Hematopoietic multipotent progenitor cell treated with erythropoietin and hydrocortisone succinate and interleukin-3 and kit ligand, for 4 days (in vitro differentiated cells): ENCODE measurements at regions not wholly inside any gene's neighbourhood (a gene's known extent, or its start where the extent isn't known, plus 50 kb on each side); places are given as distances from the start of the nearest gene placed in this dataset.
"Not testable (repeated sequence)": the region's sequence is repeated elsewhere in the genome, so short reads cannot be mapped to it uniquely, and the experiment has no call there.

Experiments used
- DNase-seq: peaks from one replicate; pipeline ENCODE4 v3.0.0-alpha.2; 2015

DNA sequence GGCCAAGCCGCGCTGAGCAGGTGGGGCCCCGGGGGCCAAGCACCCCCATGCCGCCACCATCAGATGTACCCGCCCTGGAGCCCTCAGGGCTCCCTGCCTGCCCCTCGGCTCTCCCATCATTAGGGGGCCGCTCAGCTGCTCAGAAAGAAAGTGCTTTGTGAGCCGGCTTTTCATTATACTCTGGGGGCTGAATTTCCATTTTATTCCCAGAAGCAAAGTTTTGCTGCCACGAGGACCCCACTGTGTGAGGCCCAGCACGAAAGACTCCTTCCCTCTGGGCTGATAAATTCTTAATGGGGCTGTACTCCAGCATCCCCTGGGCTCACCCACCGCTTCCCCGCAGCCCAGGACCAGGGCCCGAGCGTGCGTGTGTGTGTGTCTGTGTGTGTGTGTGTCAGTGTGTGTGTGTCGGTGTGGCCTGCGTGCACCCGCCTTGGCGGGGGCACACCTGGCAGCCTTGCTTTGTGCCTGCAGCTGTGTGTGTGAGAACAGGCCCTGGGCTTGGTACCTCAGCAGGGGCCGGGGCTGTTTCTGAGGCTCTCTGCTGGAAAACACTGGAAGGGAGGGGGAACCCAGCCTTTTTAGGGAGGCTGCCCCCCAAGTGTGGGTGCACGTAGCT, 103.0 kb upstream of the GSE1 start:
- no peak for DNase-seq

DNA sequence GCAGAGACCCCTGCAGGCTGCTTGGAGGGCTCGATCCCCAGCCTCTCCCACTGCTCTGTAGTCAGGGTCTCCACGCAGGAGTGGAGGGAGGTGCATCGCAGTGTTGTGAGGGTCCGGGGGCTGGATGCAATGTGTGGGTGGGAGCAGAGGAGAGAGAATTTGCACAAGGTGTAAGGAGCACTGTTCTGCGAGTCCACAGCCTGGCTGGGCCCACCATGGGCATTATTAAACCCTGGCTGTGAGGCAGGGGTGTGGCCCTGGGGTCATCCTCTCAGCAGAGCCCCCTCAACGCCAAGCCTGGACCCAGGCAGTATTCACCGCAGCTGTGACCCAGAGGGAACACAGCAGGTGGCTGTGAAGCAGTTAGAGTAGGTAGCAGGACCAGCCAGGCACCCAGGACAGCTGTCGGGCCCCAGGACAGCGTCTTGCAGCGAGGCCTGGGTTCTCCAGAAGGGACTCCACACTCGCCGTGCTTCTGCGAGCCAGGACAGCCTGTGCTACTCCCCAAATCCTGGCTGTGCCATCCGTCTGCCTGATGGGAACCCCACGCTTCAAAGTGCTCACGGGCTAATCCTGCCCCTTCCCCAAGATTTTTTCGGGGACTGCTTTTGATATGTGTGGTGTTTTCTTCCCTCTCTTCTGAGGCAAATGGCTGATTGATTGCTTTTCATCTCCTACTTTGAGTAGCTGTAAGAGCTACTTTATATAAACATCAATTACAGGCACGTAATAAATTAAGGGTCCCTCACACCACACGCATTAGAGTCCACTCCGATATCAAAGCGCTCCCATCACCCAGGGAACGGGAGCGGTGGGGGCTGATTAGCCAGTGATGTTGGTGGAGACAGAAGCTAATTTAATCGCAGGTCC, 100.9 kb upstream of the GSE1 start:
- DNase-seq: no peak

DNA sequence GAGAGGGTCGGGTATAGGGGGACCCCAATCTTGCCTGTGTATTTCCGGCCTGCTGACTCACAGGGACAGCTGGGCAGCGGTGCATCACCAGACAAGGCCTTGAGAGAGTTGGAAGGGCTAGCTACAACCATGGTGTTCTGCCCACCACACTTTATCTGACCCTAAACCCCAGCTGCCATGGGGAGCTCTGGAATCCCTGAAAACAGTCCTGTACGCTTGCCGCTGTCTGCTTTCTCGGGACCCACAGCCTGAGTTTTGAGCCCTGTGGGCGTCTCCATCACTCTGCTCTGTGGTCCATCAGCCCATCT, 100.4 kb upstream of the GSE1 start:
- no peak for DNase-seq

DNA sequence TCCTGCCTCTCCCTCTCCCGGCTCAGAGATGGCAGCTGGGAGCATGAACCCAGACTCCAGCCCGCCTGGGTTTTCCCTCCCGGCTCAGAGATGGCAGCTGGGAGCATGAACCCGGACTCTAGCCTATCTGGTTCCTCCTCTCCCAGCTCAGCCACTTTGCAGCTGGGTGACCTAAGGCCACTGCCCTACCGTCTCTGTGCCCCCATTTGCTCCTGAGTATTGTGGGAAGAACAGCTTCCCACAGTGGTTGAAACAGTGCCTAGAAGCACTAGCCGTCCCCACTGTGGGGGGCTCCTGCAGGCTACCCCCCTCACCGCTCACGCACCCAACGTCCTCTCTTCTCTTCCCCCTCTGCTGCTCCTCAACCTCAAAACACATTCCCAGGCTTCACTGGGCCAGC, 99.9 kb upstream of the GSE1 start:
- DNase-seq: no peak

DNA sequence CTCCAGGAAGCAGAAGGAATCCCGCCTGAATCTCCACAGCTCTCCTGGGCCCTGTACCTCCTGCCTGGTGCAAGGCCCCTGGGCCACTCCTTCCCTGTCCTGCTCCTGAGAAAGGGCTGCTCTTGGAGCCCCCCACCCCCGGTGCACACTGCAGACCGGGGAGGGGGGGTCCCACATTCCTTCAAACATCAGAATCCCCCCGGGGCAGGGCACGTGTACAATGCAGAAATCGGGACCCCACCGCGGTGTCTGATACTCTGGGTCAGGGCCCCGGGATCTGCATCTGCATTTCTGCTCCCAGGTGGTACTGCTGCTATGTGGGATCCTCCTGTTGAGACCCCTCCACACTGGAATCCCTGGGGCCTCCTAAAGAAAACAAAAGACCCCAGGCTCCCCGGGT, 99.5 kb upstream of the GSE1 start:
- no peak for DNase-seq

DNA sequence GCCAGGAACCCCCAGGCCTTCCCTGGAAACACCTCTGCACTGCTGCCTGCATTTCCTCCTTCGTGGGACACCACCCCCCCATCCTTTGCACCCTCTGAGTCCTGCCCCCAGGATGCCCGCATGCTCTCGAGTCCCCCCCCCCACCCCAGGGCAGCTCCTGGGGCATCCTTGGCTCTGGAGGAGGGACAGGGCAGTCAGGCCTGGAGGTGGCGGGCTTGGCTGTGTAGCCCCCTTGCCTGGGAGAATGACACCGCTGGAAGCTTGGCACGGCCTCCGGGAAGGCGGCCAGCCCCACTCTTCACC, 98.9 kb upstream of the GSE1 start:
- DNase-seq: no peak

DNA sequence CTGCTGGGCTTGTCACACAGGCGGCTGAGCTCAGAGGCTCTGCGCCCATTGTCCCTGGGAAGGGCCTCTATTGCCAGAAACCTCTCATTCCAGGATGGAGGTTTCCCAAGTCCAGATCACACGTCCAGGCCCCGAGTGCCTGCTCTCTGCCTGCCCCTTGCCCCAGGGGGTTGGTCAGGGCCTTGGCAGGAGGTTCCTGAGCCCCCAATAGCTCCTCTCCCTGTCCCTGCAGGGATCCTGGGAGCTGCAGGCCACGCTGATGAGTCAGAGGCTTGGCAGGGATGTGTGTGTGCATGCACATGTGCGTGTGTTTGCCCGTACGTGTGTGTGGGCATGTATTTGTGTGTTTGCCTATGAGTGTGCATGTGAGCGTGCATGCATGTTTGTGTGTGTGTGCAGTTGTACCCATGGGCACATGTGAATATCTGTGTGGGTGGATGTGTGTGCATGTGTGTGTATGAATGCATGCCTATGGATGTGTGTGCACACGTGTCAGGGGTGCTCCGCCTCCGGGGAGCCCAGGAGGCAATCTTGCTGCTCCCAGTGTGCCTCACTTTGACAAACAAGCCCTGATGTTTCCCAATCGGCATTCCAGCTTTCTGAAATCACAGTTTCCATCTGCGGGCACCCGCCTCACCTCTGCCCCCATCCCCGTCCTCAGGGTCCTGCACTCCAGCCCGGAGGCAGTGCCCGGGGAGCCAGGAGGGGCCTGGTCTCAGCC, 98.4 kb upstream of the GSE1 start:
- DNase-seq: no peak

DNA sequence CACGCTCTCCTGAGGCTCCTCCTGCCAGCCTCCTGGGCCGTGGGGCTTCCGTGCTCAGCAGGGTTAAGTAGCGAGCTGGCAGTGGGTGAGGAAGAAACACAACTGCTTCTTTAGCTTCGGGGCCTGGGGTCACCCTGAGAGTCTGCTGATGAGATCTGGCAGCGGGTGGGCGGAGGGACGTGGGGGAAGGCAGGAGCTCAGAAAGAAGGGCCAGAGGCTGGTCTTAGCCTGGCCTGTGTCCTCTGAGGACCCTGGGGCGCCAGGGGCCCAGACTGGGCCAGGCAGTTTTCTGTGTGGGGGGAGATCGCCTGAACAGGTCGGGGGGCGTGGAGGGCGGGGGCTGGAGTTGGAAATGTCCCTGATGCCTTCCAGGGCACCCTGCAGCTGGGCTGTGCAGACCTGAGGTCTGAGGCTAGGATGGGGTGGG, 97.8 kb upstream of the GSE1 start:
- no peak for DNase-seq

DNA sequence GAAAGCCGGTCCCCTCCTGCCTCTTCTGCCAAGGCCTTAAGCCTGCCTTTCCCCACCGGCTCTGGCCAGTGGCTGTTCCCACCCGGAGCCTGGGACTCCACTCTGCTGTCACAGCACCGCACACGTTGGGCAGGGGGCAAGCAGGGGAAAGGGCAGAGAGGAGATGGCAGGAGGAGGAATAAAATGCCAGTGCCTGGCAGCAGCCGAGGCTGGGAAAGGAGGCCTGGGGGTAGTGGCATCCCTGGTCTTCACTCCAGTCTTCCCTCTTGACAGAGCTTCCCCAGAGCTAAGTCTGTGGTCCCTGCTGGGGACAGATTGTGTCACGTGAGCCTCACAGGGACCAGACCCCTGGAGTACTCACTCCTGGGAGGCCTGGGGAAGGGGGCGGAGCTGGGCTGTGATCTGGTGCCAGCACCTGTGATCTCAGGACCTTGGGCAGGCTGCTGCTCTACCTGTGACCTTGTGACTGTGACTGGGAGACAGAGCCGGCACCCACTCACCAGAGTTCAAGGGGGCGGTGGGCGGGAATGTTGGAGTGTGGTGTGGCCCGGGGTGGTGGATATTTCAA, 97.2 kb upstream of the GSE1 start:
- no peak for DNase-seq

DNA sequence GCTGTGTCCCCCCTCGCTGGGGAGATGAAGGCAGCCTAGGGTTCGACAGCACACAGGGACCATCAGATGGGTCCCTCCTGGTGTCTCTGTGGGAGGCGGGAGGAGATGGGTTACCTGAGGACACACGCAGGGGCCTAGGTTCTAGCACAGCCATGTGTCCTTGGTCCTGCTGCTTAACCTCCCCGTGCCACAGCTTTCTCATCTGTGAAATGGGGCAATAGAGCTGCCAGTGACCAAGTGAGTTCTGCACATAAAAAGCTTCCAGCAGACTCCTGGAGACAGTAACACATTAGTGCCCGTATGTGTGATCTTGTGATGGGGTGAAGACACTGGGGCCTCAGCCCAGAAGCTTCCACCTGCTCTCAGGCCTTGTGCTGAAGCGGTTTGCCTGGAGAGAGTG, 96.0 kb upstream of the GSE1 start:
- no peak for DNase-seq

DNA sequence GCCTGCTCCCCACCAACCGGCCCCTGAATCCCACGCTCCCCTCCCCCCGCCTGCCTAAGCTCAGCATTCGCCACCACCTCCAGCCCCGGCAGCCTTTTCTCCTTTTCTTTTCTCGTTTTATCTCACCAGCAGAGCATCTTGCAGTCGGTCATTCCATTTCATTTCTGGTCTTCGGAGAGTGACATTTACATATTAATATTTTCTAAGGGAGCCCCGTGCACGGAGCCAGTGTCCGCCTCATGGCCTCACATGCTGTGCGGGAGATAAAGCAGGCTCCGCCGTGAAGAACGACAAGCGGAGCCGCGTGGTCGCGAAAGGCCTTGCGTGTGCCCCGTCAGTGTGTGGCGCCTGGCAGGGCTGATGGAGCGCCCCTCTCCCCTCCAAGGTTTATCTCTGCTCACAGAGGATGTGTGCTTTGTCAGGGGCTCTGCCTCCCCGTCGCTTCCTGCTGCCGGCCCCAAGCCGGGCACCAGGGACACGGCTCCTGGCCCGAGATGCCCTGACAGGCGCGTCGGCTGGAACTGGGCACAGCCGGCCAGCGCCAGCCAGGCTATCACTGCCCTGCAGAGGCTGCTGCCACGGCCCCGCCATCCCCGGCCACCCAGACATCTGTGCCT, 95.5 kb upstream of the GSE1 start:
- DNase-seq: peak; percentile 70

DNA sequence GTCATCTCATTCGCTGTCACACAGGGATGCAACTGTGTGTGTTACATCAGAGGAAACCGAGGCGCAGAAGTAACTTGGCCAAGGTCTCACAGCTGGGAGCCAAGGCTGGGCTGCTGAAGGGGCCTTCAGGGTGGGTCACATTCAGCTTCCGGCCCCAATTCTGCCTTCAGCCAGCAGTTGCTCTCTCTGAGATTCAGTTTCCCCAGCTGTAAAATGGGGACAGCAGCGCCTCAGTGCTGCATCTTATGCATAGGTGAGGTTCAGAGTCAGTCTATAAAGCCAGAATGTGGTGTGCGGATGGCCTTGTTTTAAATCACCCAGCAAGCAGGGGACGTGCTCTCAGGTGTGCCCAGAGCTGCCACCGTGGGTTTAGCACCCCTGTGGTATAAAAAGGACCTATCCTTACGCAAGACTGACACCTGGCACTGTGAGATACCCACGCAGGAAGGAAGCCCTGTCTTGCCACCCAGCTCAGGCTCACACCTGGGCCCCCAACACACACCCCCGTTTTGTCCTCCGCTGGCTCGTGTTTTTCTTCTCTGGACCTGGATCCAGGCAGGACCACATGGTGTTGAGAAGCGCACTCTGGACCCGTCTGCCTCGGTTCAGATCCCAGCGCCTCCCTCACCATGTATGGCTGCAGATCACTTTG, 94.6 kb upstream of the GSE1 start:
- no peak for DNase-seq

DNA sequence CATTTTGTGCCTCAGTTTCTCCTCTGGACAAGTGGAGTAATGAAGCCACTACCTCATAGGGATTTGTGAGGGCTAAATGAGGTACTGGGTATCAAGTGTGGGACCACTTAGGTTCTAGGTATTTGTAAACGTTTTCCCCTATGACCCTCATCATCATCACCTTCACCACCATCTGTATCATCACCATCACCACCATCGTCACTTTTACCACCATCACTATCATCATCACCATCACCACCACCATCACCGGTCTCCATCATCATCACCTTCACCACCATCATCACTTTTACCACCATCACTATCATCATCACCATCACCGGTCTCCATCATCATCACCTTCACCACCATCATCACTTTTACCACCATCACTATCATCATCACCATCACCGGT, 94.1 kb upstream of the GSE1 start:
- not testable (repeated sequence) for DNase-seq

DNA sequence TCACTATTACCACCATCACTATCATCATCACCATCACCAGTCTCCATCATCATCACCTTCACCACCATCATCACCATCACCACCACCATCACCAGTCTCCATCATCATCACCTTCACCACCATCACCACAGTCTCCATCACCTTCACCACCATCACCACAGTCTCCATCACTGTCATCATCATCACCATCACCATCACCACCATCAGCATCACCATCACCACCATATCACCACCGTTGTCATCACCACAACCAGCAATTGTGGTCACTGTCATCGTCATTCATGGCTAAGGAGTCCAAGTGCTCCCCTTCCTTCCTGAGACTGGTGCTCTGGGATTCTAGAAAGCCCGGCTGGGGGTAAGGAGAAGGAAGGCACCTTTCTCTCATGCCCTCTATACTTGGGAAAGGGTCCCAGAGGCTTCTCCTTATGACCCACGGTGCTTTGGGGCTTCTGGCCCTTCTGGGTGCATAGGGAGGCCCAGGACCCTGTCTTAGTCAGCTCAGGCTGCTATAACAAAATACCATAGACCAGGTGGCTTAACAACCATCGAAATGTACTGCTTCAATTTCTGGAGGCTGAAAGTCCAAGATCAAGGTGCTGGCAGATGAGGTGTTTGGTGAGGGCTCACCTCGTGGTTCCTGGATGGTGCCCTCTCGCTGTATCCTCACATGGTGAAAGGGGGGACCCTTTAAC, 93.4 kb upstream of the GSE1 start:
- no peak for DNase-seq

DNA sequence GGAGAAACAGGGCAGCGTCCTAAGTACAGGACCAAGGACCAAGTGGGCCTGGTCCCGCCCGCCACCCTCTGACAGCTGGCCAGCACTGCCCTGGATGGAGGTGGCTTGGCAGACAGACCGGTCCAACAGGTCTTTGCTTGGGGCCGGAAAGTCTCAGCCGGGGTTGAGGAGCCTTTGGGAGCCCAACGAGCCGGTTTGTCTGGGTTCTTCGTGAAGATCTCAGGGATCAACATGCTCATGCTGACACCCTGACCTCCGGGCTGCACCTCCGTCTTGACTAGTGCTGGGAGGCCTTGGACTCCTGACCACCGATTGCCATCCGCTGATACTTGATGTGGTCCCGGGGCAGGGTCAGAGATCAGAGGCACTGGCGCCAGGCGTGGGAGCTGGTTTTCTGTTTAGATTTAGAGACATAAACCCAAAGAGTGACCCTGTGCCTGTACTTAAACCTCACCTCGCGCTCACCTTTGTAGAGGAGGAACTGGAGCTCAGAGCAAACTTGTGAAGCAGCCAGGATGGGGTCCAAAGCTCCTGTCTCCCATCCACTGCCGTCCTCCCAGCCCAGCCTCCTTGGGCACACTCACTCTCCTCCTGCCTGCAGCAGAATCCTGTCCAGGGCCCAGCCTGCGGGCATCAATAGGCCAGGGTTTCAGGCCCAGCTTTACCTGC, 92.1 kb upstream of the GSE1 start:
- no peak for DNase-seq

DNA sequence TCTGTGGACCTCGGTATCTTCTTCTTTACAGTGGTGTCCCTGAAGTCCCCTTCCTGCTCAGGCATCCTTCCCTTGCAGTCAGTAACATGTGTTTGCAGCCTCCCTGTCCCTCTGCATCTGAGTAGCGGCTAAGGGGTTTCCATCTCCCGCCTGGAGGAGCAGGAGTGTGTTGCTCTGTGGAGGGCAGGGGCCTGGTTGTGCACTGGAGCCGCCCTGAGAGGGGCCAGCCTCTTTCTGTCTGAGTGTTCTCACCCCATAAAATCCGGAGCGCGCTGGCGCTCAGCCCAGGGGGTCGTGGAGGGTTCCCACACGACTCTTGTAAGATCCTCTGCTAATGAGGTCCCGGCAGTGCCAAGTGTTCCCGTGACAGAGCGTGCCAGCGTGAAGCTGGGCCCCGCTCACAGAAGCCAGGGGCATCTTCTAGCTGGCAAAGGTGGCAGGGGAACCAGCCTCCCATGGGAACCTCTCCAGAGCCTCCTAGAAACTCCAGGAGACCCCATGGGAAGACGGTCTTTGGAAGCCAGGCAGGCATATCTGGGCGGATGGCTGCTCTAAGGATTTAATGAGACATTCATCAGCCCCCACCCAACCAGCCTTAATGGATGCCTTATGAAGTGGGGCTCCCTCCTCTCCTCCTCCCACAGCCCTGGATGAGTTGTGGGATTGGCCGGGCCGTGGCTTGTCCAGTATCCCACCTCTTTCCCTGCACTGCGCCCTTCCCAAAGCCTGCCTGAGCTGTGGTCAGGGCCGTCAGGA, 91.4 kb upstream of the GSE1 start:
- no peak for DNase-seq

DNA sequence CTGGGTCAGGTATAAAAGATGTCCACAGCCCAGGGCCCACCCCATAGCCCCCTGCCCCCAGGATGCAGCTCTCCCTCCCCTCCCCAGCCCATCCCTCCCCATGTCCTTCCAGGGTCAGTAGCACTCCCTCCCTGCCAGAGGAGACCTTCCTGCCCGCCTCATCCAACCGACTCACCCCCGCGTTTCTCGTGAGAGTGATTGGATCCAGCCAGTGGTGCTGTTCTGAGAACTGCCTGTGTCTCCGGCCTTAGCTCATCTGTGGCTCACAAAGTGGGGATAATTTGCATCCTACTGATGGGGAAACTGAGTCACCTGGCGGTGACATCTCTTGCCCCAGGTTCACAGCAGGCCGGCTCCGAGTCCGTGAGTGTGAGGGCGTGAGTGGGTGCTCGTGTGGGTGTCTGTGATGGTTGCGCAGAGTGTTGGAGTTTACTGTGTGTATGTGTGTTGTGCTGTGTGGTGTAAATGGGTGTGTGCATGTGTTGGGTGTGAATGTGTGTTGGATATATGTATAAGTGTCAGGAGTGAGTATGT, 90.7 kb upstream of the GSE1 start:
- no peak for DNase-seq

DNA sequence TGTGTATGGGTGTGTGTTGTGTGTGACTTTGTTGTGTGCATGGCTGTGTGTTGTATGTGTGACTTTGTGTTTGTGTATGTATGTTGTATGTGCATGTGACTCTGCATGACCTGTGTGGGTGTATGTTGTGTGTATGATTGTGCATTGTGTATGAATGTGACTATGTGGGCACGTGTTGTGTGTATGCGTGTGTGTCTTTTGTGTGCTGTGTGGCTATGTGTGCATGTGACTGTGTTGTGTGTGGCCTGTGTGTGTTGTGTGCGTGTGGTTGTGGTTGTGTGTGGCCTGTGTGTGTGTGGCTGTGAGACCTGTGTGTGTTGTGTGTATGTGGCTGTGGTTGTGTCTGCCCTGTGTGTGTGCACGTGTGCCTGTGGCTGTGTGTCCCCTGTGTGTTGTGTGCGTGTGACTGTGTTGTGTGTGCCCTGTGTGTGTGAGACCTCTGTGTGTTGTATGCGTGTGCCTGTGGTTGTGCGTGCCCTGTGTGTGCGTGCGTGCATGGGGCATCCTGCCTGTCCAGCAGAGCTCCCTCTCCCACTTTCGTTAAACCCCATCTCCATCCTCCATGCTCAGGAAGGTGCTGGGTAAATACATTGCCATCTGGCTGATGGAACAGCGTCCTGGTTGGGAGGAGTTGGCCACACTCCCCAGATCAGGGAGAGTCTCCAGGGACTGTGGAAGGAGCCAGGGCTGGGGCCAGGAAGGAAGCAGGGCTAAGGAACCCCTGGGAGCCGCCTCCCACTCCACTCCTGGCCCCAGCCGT, 90.1 kb upstream of the GSE1 start:
- DNase-seq: no peak

DNA sequence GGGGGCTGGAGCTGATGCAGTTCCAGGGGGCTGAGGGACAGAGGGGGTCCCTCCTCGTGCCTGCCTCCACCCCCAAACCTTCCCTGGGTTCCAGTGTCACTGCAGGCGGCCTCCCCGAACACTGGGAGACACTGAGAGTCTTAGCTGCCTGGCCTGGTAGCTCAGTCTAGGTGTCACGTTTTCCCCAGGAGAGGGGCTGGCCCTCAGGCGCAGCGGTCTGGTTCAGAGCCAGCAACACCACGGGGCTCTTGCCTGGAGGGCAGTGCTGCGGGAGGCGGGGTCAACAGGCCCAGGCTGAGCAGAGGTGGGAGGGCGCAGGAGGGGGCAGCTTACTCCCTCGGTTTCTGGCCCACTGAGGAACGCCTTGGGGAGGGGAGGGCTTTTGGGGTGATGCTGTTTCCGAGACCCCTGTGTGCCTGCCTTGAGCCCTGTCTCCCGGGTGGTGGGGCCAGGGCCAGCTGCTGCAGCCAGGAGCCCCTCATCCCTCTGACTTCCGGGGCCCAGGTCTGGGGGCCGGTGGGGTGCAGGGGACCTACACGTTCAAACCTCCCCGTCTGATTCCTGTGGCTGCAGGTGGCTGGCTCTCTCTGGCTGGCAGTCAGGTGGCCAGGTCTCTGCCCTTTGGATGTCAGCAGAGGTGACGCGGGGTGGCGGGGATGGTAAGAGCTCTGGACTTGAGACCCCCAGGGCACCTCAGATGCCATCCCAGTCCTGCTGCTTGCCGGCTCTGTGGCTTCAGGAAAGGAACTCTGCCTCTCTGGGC, 89.3 kb upstream of the GSE1 start:
- DNase-seq: peak; percentile 72

DNA sequence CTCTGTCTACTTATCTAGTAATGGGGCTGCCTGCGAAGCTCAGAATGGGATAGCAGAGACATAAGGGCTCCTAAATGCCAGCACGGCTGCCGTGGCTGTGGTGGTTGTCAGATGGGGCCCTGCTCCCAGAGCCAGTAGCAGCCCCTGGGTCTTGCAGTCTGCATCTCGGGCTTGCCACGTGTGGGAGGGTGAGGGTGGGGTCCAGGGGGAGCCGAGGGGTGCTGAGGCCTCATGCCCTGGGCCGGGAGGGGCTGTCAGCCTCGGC, 88.8 kb upstream of the GSE1 start:
- no peak for DNase-seq
